ENCODE measurements at regions not wholly inside any gene's neighbourhood (a gene's known extent, or its start where the extent isn't known, plus 50 kb on each side); places are given as distances from the start of the nearest gene placed in this dataset.

GRCh38 chr15:29889542-29890329 lies 67.5 kb upstream of the TJP1 start:
- Histone ChIP-seq H3K27ac (peak overlapping the region; percentile 2), H3K36me3 (no peaks in the 10 kb centered on the region), H3K27me3 (no peaks in the 10 kb centered on the region), H3K4me3 (no peak overlapping the region), H3K9me3 (ENCODE audit: low read depth) (no peaks in the 10 kb centered on the region), H3K4me1 (ENCODE audit: low read depth) (peaks cover 19% of the 10 kb centered on the region)
- no peak for TF ChIP-seq CTCF (IDR thresholded peaks at IDR 0.05; ENCODE audit: low read depth, low read length)
- no peak for DNase-seq (ENCODE audit: low read depth in 1 of 2, low spot score in 1 of 2)

- DNase-seq (ENCODE audit: low read depth in 1 of 2, low spot score in 1 of 2), result peak; percentile 60 to 68
- H3K4me1 ChIP-seq (ENCODE audit: low read depth), result peaks cover 20% of the 10 kb centered on the region
Observed at GRCh38 chr15:29888646-29889045, 66.4 kb upstream of the TJP1 start.

DNA sequence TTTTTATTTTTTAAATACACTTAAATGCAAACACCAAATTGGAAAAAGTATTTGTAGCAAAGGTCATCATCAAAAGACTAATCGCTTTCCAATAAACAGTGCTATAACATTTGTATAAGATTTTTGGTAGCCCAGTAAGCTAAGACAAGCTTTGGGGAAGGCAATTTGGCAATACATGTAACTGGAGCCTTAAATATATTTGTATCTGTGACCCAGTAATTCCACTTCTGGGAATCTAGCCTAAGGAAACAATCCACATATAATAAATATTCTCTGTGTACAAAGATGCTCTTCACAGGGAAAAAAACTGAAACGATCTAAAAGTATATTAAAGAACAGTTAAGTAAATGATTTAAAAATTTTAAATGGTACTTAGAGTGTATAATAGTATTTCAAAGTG lies 65.5 kb upstream of the TJP1 start:
- Histone ChIP-seq H3K4me3 (no peak overlapping the region), H3K27ac (no peak overlapping the region), H3K36me3 (no peaks in the 10 kb centered on the region), H3K27me3 (no peaks in the 10 kb centered on the region), H3K4me1 (ENCODE audit: low read depth) (peaks cover 27% of the 10 kb centered on the region), H3K9me3 (ENCODE audit: low read depth) (no peaks in the 10 kb centered on the region)
- no peak for TF ChIP-seq CTCF (IDR thresholded peaks at IDR 0.05; ENCODE audit: low read depth, low read length)
- DNase-seq (ENCODE audit: low read depth in 1 of 2, low spot score in 1 of 2), result no peak

More at GRCh38 chr15:29888646-29889045, 66.4 kb upstream of the TJP1 start:
- Histone ChIP-seq H3K4me3 (no peak overlapping the region), H3K9me3 (ENCODE audit: low read depth) (no peaks in the 10 kb centered on the region), H3K36me3 (no peaks in the 10 kb centered on the region), H3K27me3 (no peaks in the 10 kb centered on the region), H3K27ac (peak overlapping the region; percentile 49)
- no peak for TF ChIP-seq CTCF (IDR thresholded peaks at IDR 0.05; ENCODE audit: low read depth, low read length)

GRCh38 chr15:29885183-29885582 lies 62.9 kb upstream of the TJP1 start:
- Histone ChIP-seq H3K36me3 (no peaks in the 10 kb centered on the region), H3K4me1 (ENCODE audit: low read depth) (peaks cover 27% of the 10 kb centered on the region), H3K4me3 (no peak overlapping the region), H3K9me3 (ENCODE audit: low read depth) (no peaks in the 10 kb centered on the region), H3K27ac (no peak overlapping the region), H3K27me3 (no peaks in the 10 kb centered on the region)
- no peak for DNase-seq (ENCODE audit: low read depth in 1 of 2, low spot score in 1 of 2)
- TF ChIP-seq CTCF (IDR thresholded peaks at IDR 0.05; ENCODE audit: low read depth, low read length), result no peak

DNA sequence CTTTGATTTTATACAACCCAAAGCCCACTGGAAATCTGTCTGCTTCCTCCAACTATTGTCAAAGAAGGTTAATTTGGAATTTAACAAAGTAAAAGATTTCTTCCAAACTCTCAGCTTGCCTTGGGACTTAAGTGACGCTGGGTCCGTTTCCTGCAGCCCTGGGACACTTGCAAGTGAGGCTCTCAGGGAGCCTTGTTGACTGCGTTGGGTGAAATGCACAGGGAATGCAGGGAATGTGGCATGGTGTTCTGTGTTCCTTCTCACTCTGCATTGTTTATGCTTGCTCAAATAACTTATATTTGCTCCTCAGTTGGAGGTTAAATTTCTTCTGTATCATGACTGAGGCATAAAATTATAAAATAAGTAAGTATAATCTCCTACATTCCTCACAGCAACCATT lies 60.9 kb upstream of the TJP1 start:
- peak overlapping the region; percentile 61 for H3K27ac ChIP-seq
- peak in 1 of 2 donors; percentile 71 for DNase-seq (ENCODE audit: low read depth in 1 of 2, low spot score in 1 of 2)
- TF ChIP-seq CTCF (IDR thresholded peaks at IDR 0.05; ENCODE audit: low read depth, low read length), result no peak
- H3K9me3 ChIP-seq (ENCODE audit: low read depth), result no peaks in the 10 kb centered on the region
- peaks cover 9% of the 10 kb centered on the region for H3K4me1 ChIP-seq (ENCODE audit: low read depth)
- no peak overlapping the region for H3K4me3 ChIP-seq
- H3K36me3 ChIP-seq, result no peaks in the 10 kb centered on the region
- no peaks in the 10 kb centered on the region for H3K27me3 ChIP-seq

All from cardiac muscle cell (in vitro differentiated cells and primary cell).